ENCODE measurements at regions not wholly inside any gene's neighbourhood (a gene's known extent, or its start where the extent isn't known, plus 50 kb on each side); places are given as distances from the start of the nearest gene placed in this dataset.

DNA sequence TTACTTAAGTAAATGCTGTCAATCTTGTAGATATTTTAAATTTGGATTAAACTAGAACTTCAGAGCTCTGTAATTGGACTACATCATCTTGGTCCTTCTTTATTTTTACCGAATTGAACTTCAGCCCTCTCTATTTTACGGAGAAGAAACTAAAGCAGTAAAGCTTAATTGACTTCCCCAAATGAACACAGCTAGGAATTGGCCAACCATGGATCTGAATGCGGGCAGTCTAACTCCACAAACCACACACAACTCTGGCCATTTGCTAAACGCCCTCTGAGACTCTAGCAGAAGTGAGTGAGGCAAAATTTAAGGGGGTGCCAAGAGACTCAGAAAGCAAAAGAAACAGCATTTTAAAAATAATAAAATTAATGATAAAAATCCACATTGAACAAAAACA is 86.3 kb upstream of the KCTD1 start:
- Histone ChIP-seq H3K27ac (ENCODE audit: low read depth in 1 of 2, low read length in 2 of 2) (no peak overlapping the region), H3K79me2 (ENCODE audit: insufficient read depth, low read length) (no peaks in the 10 kb centered on the region), H3K4me1 (ENCODE audit: control insufficient read depth in 1 of 2, insufficient read depth in 2 of 2, low read length in 2 of 2) (no peaks in the 10 kb centered on the region), H3K4me2 (replicated peaks; ENCODE audit: extremely low read depth, low read length, poor library complexity, severe bottlenecking) (no peak overlapping the region), H3K36me3 (replicated peaks in 1 of 2; ENCODE audit: control insufficient read depth in 1 of 2, insufficient read depth in 2 of 2, low read length in 2 of 2) (no peaks in the 10 kb centered on the region), H3K9ac (ENCODE audit: insufficient read depth, low read length, poor library complexity, severe bottlenecking) (no peak overlapping the region), H3K4me3 (replicated peaks in 1 of 3; ENCODE audit: low read depth in 2 of 3, low read length in 3 of 3) (no peak overlapping the region), H3K27me3 (ENCODE audit: control insufficient read depth in 2 of 2, insufficient read depth in 2 of 2, low read length in 2 of 2) (peaks cover under 1 to 45% of the 10 kb centered on the region in 2 donors), H4K20me1 (ENCODE audit: insufficient read depth, low read length) (no peaks in the 10 kb centered on the region), H3K9me3 (replicated peaks in 1 of 2; ENCODE audit: control insufficient read depth in 1 of 2, insufficient read depth in 1 of 2, low read length in 2 of 2) (no peaks in the 10 kb centered on the region), H2AFZ (ENCODE audit: insufficient read depth, low read depth, low read length, poor library complexity, severe bottlenecking) (no peak overlapping the region)
- no peak for DNase-seq
- Mint-ChIP-seq H3K4me3 (peak overlapping the region in 1 of 2 donors; percentile 46), H3K27ac (no peak overlapping the region), H3K4me1 (peaks cover 2% of the 10 kb centered on the region), H3K27me3 (ENCODE audit: low read depth in 3 of 3) (peaks cover 10 to 24% (median 12%) of the 10 kb centered on the region in 3 donors), H3K9me3 (no peaks in the 10 kb centered on the region), H3K36me3 (no peaks in the 10 kb centered on the region)
- WGBS (ENCODE audit: insufficient coverage): 71% methylated on average over 2 of the region's 4 CpGs
- TF ChIP-seq CTCF (IDR thresholded peaks at IDR 0.05): no peak
- intact Hi-C loops (cut with micrococcal nuclease): no loop called here

- no peaks in the 10 kb centered on the region for H3K36me3 ChIP-seq (replicated peaks in 1 of 2; ENCODE audit: control insufficient read depth in 1 of 2, insufficient read depth in 2 of 2, low read length in 2 of 2)
- no peak overlapping the region for H3K4me3 ChIP-seq (replicated peaks in 1 of 3; ENCODE audit: low read depth in 2 of 3, low read length in 3 of 3)
- peaks cover 10 to 12% of the 10 kb centered on the region in 2 donors for H3K4me1 ChIP-seq (ENCODE audit: control insufficient read depth in 1 of 2, insufficient read depth in 2 of 2, low read length in 2 of 2)
- H4K20me1 ChIP-seq (ENCODE audit: insufficient read depth, low read length): no peaks in the 10 kb centered on the region
- DNase-seq: no peak
- H3K79me2 ChIP-seq (ENCODE audit: insufficient read depth, low read length): no peaks in the 10 kb centered on the region
- Mint-ChIP-seq H3K9me3 (peaks cover 3 to 6% (median 3%) of the 10 kb centered on the region in 7 donors), H3K27me3 (ENCODE audit: low read depth in 3 of 3) (peaks cover 14 to 27% (median 15%) of the 10 kb centered on the region in 3 donors), H3K27ac (no peak overlapping the region), H3K4me3 (no peak overlapping the region), H3K4me1 (peaks cover 12% of the 10 kb centered on the region), H3K36me3 (no peaks in the 10 kb centered on the region)
- no peak for TF ChIP-seq CTCF (IDR thresholded peaks at IDR 0.05)
- no peak overlapping the region for H3K27ac ChIP-seq (ENCODE audit: low read depth in 1 of 2, low read length in 2 of 2)
- H2AFZ ChIP-seq (ENCODE audit: insufficient read depth, low read depth, low read length, poor library complexity, severe bottlenecking): no peak overlapping the region
- H3K9ac ChIP-seq (ENCODE audit: insufficient read depth, low read length, poor library complexity, severe bottlenecking): no peak overlapping the region
- H3K27me3 ChIP-seq (ENCODE audit: control insufficient read depth in 2 of 2, insufficient read depth in 2 of 2, low read length in 2 of 2): peaks cover 0 to 29% of the 10 kb centered on the region in 2 donors
- intact Hi-C loops (cut with micrococcal nuclease): no loop called here
- peaks cover 0 to 4% of the 10 kb centered on the region in 2 donors for H3K9me3 ChIP-seq (replicated peaks in 1 of 2; ENCODE audit: control insufficient read depth in 1 of 2, insufficient read depth in 1 of 2, low read length in 2 of 2)
- WGBS (ENCODE audit: insufficient coverage): no CpG with 5 or more reads among the region's 1 CpG
- H3K4me2 ChIP-seq (replicated peaks; ENCODE audit: extremely low read depth, low read length, poor library complexity, severe bottlenecking): no peak overlapping the region
Observed at GRCh38 chr18:26631135-26631534, 82.8 kb upstream of the KCTD1 start.

Data from CD14-positive monocyte (primary cell).